Activated CD4-positive, alpha-beta T cell treated with anti-CD3 and anti-CD28 coated beads, Interleukin-2, amount 50 U/mL, for 24 hours (primary cell): ENCODE measurements at regions not wholly inside any gene's neighbourhood (a gene's known extent, or its start where the extent isn't known, plus 50 kb on each side); places are given as distances from the start of the nearest gene placed in this dataset.
"Not testable (repeated sequence)": the region's sequence is repeated elsewhere in the genome, so short reads cannot be mapped to it uniquely, and the experiment has no call there.

Source experiments
- DNase-seq, 2 donors: peaks; one replicate each; pipeline ENCODE4 v3.0.0-alpha.2; 2020; ENCODE audit warnings: low read depth in 1 of 2, low spot score in 1 of 2

GRCh38 chr3:106299300-106300098, 430.7 kb upstream of the CBLB start:
- DNase-seq, result no peak

DNA sequence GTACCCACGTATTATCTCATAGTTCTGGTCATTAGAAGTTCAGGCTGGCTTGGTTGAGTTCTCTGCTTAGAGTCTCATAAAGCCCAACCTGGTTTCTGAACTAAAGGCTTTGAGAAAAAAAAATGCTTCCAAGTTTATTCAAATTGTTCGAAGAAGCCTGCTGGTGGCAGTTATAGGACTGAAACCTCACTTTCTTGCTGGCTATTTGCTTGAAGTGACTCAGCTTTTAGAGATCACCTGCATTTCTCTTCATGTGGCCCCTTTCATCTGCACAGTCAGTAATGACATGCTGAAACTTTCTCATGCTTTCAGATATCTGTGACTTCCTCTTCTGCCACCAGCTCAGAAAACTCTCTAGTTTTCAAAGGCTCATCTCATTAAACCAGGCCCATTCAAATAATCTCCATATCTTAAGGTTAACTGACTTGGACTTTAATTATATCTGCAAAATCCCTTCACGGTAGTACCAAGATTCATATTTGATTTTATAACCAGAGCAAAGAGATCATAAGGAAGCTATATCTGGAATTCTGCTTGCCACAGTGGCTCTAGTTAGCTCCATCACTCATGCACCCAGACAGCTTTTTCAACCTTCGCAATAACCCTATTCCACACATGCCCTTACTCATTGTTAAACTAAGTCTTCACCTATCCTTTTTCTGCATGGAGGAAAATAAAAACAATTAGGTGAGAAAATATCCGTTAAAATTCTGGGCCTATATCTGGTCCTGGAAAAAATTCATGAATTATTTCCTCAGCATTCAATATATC, 433.8 kb upstream of the CBLB start:
- DNase-seq, result peak in 1 of 2 donors; percentile 24

- DNase-seq, result no peak
Measured at GRCh38 chr3:106303766-106304165, 435.0 kb upstream of the CBLB start.

DNA sequence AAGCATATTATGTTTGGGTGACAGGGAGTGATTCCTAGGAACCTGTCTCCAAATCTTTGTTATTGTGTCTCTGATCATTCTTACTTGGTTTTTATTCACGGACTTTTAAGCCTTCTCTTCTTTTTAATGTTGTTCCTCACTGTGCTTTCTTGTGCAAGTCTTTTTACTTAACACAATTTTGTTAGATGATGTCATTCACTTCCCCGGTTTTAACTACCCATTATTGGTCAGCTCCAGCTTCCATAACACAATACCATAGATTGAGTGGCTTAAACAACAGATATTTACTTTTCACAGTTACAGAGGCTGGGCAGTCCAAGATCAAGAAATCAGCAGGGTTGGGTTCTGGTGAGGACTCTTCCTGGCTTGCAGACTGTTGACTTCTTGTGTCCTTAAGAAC, 436.3 kb upstream of the CBLB start:
- DNase-seq, result no peak

GRCh38 chr3:106305882-106306435, 437.1 kb upstream of the CBLB start:
- no peak for DNase-seq

GRCh38 chr3:106309274-106309673, 440.5 kb upstream of the CBLB start:
- DNase-seq, result no peak

DNA sequence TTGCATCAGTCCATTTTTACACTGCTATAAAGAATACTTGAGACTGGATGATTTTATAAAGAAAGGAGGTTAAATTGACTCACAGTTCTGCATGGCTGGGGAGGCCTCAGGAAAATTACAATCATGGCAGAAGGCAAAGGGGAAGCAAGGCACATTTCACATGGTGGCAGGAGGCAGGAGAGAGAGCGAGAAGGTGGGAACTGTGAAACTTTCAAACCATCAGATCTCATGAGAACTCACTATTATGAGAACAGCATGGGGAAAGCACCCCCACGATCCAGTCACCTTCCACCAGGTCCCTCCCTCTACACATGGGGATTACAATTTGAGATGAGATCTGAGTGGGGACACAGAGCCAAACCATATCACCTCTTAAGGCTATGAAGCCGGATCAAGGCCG, 441.0 kb upstream of the CBLB start:
- DNase-seq, result not testable (repeated sequence)

- no peak for DNase-seq
Measured at GRCh38 chr3:106317141-106318055, 448.6 kb upstream of the CBLB start.

GRCh38 chr3:106321438-106321837, 452.6 kb upstream of the CBLB start:
- not testable (repeated sequence) for DNase-seq

- no peak for DNase-seq
Measured at GRCh38 chr3:106323586-106323985, 454.8 kb upstream of the CBLB start.

GRCh38 chr3:106326941-106327695, 458.3 kb upstream of the CBLB start:
- no peak for DNase-seq

GRCh38 chr3:106327696-106328025, 458.8 kb upstream of the CBLB start:
- no peak for DNase-seq

GRCh38 chr3:106328224-106328623, 459.4 kb upstream of the CBLB start:
- DNase-seq, result no peak

DNA sequence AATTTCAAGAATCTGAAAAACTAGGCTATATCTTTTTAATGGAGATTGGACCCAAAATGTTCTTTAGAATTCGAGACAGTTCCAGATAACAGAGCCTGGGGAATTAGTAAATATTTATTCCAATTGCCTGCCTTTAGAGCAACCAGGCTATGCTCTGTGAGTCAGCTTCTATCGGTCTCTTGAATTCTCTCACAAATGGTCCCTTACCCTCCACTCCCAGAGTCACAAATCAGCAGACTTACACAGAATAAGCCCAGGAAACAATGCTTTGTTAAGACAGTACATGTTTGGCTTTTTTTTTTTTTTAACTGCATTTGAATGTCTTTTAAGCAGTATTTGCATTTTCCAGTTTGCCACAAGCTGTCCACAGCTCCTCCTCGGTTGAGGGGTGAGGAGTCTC, 460.7 kb upstream of the CBLB start:
- DNase-seq, result no peak

- no peak for DNase-seq
Measured at GRCh38 chr3:106331636-106332035, 462.8 kb upstream of the CBLB start.

DNA sequence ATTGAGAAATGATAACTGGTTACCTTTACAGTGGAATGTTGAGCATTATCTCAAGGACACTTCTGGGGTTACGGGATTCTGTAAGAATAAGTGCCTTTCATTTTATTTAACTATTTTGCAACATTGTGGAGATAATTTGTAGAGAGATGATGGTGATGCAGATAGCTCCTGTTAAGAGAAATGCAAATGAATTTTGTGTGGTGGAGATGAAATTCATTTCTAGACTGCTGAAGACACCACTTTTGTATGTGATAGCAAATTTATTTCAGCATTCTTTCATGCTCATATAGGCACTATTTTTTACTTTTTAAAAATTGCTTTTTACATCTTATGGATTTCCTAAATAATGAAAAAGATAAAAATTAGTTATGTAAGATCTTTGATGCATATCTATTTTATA, 463.3 kb upstream of the CBLB start:
- no peak for DNase-seq

DNA sequence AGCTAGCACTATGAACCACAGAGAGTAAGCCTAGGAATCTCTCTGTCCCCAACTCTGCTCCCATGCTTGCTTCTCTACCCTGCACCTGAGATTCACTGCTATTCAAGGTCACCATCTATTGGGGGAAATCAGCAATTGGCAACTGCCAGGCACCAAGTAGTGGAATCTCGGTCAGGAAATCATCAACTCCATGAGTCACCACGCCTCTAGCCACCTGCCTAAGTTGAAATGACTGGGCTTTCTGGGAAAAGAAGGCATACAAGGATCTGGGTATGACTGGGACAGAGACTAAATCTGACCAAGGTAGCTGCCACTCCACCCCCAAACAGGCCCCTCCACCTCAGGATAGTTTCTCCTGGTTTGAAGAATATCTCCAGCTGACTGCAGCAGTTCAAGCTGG, 464.1 kb upstream of the CBLB start:
- peak in 1 of 2 donors; percentile 48 for DNase-seq

DNA sequence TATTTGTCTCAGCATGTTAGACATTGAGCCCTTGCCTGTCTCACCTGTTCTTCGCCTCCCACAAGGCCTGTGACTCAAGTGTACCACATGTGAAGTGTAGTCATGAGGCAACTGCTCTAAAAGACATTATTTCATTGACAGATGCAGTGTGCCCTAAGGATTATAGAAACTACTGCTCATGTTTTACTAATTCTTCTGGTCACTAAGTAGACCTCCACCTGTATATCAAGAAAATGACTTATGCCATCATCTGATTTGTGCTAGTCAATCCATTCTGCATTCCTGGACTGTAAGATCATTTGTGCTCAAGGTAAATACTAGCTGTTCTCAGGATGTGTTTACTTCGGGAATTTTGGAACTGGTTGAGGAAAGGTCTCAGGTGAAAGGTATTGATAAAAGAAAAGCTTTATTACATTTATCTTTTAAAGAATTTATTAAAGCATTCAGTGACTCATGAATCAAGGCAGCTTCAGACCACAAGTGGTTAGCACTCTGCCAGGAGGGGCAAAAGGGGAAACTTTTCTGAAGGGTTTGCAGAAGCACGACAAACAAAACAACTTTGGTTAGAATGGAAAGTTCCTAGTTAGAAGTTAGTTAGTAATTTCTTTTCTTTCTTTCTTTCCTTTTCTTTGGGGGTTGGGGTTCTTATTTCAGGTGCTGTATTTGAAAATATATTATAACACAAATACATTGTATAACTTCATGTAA, 465.3 kb upstream of the CBLB start:
- peak in 1 of 2 donors; percentile 67 for DNase-seq

DNA sequence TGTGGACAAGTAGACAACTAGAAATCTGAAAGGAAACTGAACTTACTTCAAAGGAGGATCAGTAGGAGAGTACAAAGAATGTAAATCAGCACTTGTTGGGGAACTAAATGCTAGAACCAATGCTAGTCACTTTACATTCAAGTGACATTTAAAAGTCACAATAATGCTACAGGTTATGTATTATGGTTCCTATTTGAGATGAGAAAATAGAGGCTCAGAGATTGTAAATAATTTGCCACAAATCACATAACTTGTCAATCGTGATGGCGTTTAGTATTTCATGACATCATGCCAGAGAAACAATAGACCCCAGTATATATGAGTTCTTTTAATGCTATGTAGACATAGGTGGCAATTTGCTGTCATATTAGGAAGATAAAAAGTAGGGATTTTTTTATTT, 467.8 kb upstream of the CBLB start:
- no peak for DNase-seq

GRCh38 chr3:106337116-106337515, 468.3 kb upstream of the CBLB start:
- no peak for DNase-seq
